Astrocyte (in vitro differentiated cells and primary cell): ENCODE measurements at regions not wholly inside any gene's neighbourhood (a gene's known extent, or its start where the extent isn't known, plus 50 kb on each side); places are given as distances from the start of the nearest gene placed in this dataset.

Source experiments
- DNase-seq: peaks from one replicate; pipeline ENCODE4 v3.0.0-alpha.2; 2010; ENCODE audit warnings: low read depth
- FAIRE-seq: peaks from 2 replicates; lab custom pipeline; 2011; peaks lifted over from hg19 to GRCh38; lab: Jason Lieb, UNC
- H2AFZ ChIP-seq: 2 replicates; pipeline ENCODE4 v1.6.0; 2012; ENCODE audit warnings: low read depth, low read length, inconsistent platforms
- H3K27ac ChIP-seq: 2 replicates; pipeline ENCODE4 v1.5.1; 2011; ENCODE audit warnings: low read depth, low read length, inconsistent platforms
- H3K27me3 ChIP-seq: 2 replicates; pipeline ENCODE4 v1.6.0; 2011; ENCODE audit warnings: low read length, inconsistent platforms; ENCODE audit not compliant: insufficient read depth
- H3K36me3 ChIP-seq: 2 replicates; pipeline ENCODE4 v1.5.1; 2011; ENCODE audit warnings: low read length, inconsistent platforms; ENCODE audit not compliant: insufficient read depth
- H3K4me1 ChIP-seq: 2 replicates; pipeline ENCODE4 v1.5.1; 2011; ENCODE audit warnings: low read length, inconsistent platforms; ENCODE audit not compliant: insufficient read depth
- H3K4me2 ChIP-seq: 2 replicates; pipeline ENCODE4 v1.6.0; 2012; ENCODE audit warnings: low read length, inconsistent platforms
- H3K4me3 ChIP-seq: 2 replicates; pipeline ENCODE4 v1.5.1; 2011; ENCODE audit warnings: low read depth, mild to moderate bottlenecking, low read length, inconsistent platforms; ENCODE audit not compliant: insufficient read depth
- H3K79me2 ChIP-seq: 2 replicates; pipeline ENCODE4 v1.6.0; 2012; ENCODE audit warnings: mild to moderate bottlenecking, low read length, inconsistent platforms; ENCODE audit not compliant: insufficient read depth
- H3K9ac ChIP-seq: 2 replicates; pipeline ENCODE4 v1.6.0; 2012; ENCODE audit warnings: mild to moderate bottlenecking, low read length, inconsistent platforms
- H3K9me3 ChIP-seq: 2 replicates; pipeline ENCODE4 v1.5.1; 2012; ENCODE audit warnings: low read depth, mild to moderate bottlenecking, low read length, inconsistent platforms; ENCODE audit not compliant: insufficient read depth
- H4K20me1 ChIP-seq: 2 replicates; pipeline ENCODE4 v1.6.0; 2012; ENCODE audit warnings: low read length, inconsistent platforms; ENCODE audit not compliant: insufficient read depth
- H3K27ac Mint-ChIP-seq: one replicate; pipeline ENCODE4 v1.8.0; 2021; ENCODE audit warnings: mild to moderate bottlenecking, mixed read lengths; ENCODE audit not compliant: unreplicated experiment
- H3K27me3 Mint-ChIP-seq: one replicate; pipeline ENCODE4 v1.8.0; 2021; ENCODE audit warnings: low read depth, mixed read lengths; ENCODE audit not compliant: unreplicated experiment
- H3K36me3 Mint-ChIP-seq: one replicate; pipeline ENCODE4 v1.8.0; 2021; ENCODE audit warnings: low read depth, mixed read lengths; ENCODE audit not compliant: unreplicated experiment
- H3K4me1 Mint-ChIP-seq: one replicate; pipeline ENCODE4 v1.8.0; 2021; ENCODE audit warnings: low read depth, mixed read lengths; ENCODE audit not compliant: unreplicated experiment
- H3K4me3 Mint-ChIP-seq: one replicate; pipeline ENCODE4 v1.8.0; 2021; ENCODE audit warnings: mild to moderate bottlenecking, moderate library complexity, mixed read lengths; ENCODE audit not compliant: unreplicated experiment
- H3K9me3 Mint-ChIP-seq: one replicate; pipeline ENCODE4 v1.8.0; 2021; ENCODE audit warnings: mild to moderate bottlenecking, mixed read lengths; ENCODE audit not compliant: unreplicated experiment
- EZH2 ChIP-seq: IDR thresholded peaks from 2 replicates; pipeline ENCODE4 v1.6.1; 2012; ENCODE audit warnings: mild to moderate bottlenecking, low read length, inconsistent platforms; ENCODE audit not compliant: insufficient read depth
- TF ChIP-seq, protein P1 (sequence below): IDR thresholded peaks from 2 replicates; pipeline ENCODE4 v1.5.1; 2011; ENCODE audit warnings: low read depth, mild to moderate bottlenecking, inconsistent platforms, low read length, moderate library complexity; ENCODE audit not compliant: insufficient read depth

DNA sequence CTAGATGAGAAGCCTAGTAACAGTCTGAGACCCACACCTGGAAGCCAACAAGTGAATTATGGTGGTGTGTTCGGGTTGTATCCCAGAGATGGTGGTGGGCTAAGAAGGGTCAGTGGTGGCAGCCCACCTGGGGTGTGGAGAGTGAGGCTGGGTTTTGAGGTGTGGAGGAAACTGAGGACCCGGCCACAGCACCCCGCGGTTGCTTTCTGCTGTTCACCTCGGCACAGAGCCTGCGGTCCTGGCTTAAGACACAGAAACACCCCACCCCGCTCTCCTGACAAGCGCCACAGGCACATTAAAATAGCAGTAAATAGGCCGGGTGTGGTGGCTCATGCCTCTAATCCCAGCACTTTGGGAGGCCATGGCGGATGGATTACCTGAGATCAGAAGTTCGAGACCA lies 395.1 kb downstream of the GLRX3 start:
- H3K9me3 Mint-ChIP-seq: no peaks in the 10 kb centered on the region
- no peaks in the 10 kb centered on the region for H3K4me1 Mint-ChIP-seq
- Histone ChIP-seq H3K36me3 (no peaks in the 10 kb centered on the region), H3K4me1 (no peaks in the 10 kb centered on the region), H3K9ac (no peak overlapping the region), H3K27me3 (no peaks in the 10 kb centered on the region), H3K4me3 (no peak overlapping the region), H2AFZ (no peak overlapping the region), H3K4me2 (no peak overlapping the region), H3K27ac (no peak overlapping the region), H4K20me1 (no peaks in the 10 kb centered on the region), H3K9me3 (no peaks in the 10 kb centered on the region), H3K79me2 (no peaks in the 10 kb centered on the region)
- H3K27ac Mint-ChIP-seq: no peak overlapping the region
- FAIRE-seq (no peak), DNase-seq (no peak)
- H3K27me3 Mint-ChIP-seq: no peaks in the 10 kb centered on the region
- H3K36me3 Mint-ChIP-seq: no peaks in the 10 kb centered on the region
- no peak for TF ChIP-seq EZH2
- TF ChIP-seq, protein P1, sequence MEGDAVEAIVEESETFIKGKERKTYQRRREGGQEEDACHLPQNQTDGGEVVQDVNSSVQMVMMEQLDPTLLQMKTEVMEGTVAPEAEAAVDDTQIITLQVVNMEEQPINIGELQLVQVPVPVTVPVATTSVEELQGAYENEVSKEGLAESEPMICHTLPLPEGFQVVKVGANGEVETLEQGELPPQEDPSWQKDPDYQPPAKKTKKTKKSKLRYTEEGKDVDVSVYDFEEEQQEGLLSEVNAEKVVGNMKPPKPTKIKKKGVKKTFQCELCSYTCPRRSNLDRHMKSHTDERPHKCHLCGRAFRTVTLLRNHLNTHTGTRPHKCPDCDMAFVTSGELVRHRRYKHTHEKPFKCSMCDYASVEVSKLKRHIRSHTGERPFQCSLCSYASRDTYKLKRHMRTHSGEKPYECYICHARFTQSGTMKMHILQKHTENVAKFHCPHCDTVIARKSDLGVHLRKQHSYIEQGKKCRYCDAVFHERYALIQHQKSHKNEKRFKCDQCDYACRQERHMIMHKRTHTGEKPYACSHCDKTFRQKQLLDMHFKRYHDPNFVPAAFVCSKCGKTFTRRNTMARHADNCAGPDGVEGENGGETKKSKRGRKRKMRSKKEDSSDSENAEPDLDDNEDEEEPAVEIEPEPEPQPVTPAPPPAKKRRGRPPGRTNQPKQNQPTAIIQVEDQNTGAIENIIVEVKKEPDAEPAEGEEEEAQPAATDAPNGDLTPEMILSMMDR: no peak
- H3K4me3 Mint-ChIP-seq: no peak overlapping the region

DNA sequence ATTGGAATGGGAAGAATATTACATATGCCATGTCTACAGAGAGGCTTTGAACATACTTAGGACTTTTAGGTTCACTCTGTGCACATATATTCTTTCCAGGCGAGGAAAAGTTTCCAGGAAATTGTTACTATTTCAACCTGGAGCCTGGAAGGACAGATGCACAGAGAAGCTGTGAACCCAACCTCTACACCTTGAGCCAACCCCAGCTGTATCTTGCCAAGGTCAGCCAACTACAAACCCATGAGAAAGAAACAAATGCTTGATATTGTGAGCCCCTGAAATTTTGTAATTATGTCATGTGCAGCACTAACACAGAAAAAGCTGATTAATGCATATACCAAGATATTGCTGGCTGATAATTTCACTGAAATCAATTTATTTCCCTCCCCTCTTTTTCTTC lies 404.9 kb downstream of the GLRX3 start:
- no peak for DNase-seq
- Histone ChIP-seq H3K27me3 (no peaks in the 10 kb centered on the region), H3K4me1 (no peaks in the 10 kb centered on the region), H3K36me3 (no peaks in the 10 kb centered on the region), H4K20me1 (no peaks in the 10 kb centered on the region), H3K79me2 (no peaks in the 10 kb centered on the region), H3K9ac (no peak overlapping the region), H3K4me3 (no peak overlapping the region), H3K27ac (no peak overlapping the region), H3K4me2 (no peak overlapping the region), H3K9me3 (peaks cover 4% of the 10 kb centered on the region), H2AFZ (no peak overlapping the region)
- FAIRE-seq: no peak
- Mint-ChIP-seq H3K27ac (no peak overlapping the region), H3K27me3 (no peaks in the 10 kb centered on the region), H3K4me3 (no peak overlapping the region), H3K36me3 (no peaks in the 10 kb centered on the region), H3K9me3 (peaks cover 5% of the 10 kb centered on the region), H3K4me1 (no peaks in the 10 kb centered on the region)
- TF ChIP-seq, protein P1: no peak
- TF ChIP-seq EZH2: no peak

DNA sequence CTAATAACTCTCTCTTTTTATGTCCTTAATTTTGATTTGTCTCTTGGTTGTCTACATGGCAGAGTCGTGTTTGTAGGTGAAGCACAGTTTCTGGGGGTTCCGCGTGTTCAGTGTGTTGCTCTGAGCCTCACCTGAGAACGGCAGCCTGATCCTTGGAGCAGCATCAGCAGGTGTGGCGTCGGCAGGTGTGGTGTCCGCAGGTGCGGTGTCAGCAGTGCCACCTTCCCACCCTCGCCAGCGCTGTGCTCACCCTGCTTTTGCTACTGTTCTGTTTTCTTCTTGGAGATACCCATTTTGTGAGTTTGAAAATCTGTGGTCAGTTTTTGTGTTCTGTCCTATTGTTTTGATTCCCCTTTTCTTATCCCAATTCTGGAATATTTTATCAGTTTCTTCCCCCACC lies 406.6 kb downstream of the GLRX3 start:
- H3K27ac Mint-ChIP-seq: no peak overlapping the region
- no peaks in the 10 kb centered on the region for H3K27me3 Mint-ChIP-seq
- H3K4me1 ChIP-seq: no peaks in the 10 kb centered on the region
- no peak overlapping the region for H3K4me2 ChIP-seq
- no peaks in the 10 kb centered on the region for H3K4me1 Mint-ChIP-seq
- no peak overlapping the region for H3K9ac ChIP-seq
- peaks cover 4% of the 10 kb centered on the region for H3K9me3 ChIP-seq
- no peak overlapping the region for H2AFZ ChIP-seq
- peaks cover 5% of the 10 kb centered on the region for H3K9me3 Mint-ChIP-seq
- H3K27ac ChIP-seq: no peak overlapping the region
- no peak for FAIRE-seq
- no peaks in the 10 kb centered on the region for H4K20me1 ChIP-seq
- no peaks in the 10 kb centered on the region for H3K79me2 ChIP-seq
- no peak for DNase-seq
- no peak overlapping the region for H3K4me3 Mint-ChIP-seq
- TF ChIP-seq EZH2: no peak
- TF ChIP-seq, protein P1: no peak
- H3K27me3 ChIP-seq: no peaks in the 10 kb centered on the region
- H3K36me3 ChIP-seq: no peaks in the 10 kb centered on the region
- H3K36me3 Mint-ChIP-seq: no peaks in the 10 kb centered on the region
- no peak overlapping the region for H3K4me3 ChIP-seq
